HL-60 (cell line): ENCODE measurements at regions not wholly inside any gene's neighbourhood (a gene's known extent, or its start where the extent isn't known, plus 50 kb on each side); places are given as distances from the start of the nearest gene placed in this dataset.

Experiments
- DNase-seq, 2 experiments: peaks; one replicate each; pipeline ENCODE4 v3.0.0-alpha.2; 2010 to 2020; ENCODE audit warnings: low read depth in 1 of 2, low spot score in 1 of 2
- H3K27ac ChIP-seq: fragments of 250-450 bp; sonication (Bioruptor Pico); replicated peaks from 2 replicates; pipeline ENCODE4 v1.5.1; 2020; ENCODE audit warnings: mild to moderate bottlenecking, moderate library complexity
- H3K27me3 ChIP-seq: fragments of 250-450 bp; sonication (Bioruptor Pico); 2 replicates; pipeline ENCODE4 v1.5.1; 2021; ENCODE audit warnings: mild to moderate bottlenecking, moderate library complexity; ENCODE audit not compliant: insufficient read depth, poor library complexity, severe bottlenecking
- H3K4me3 ChIP-seq: replicated peaks from 2 replicates; pipeline ENCODE4 v1.5.1; 2011; ENCODE audit warnings: mild to moderate bottlenecking, control low read depth, low read length; ENCODE audit not compliant: insufficient read depth
- CTCF ChIP-seq: IDR thresholded peaks from one replicate; pipeline ENCODE4 v1.5.1; 2011; ENCODE audit warnings: low read length, control low read depth, inconsistent platforms; ENCODE audit not compliant: insufficient read depth
- GABPA ChIP-seq: IDR thresholded peaks from 2 replicates; pipeline ENCODE4 v1.6.1; 2012; ENCODE audit warnings: low read depth
- POLR2AphosphoS5 ChIP-seq: IDR thresholded peaks from 2 replicates; pipeline ENCODE4 v1.6.1; 2012; ENCODE audit warnings: low read depth
- REST ChIP-seq: IDR thresholded peaks from 2 replicates; pipeline ENCODE4 v1.6.1; 2012; ENCODE audit warnings: low read depth; ENCODE audit not compliant: insufficient replicate concordance
- SPI1 ChIP-seq: IDR thresholded peaks from 2 replicates; pipeline ENCODE4 v1.6.1; 2012; ENCODE audit warnings: low read depth, mild to moderate bottlenecking, borderline replicate concordance

DNA sequence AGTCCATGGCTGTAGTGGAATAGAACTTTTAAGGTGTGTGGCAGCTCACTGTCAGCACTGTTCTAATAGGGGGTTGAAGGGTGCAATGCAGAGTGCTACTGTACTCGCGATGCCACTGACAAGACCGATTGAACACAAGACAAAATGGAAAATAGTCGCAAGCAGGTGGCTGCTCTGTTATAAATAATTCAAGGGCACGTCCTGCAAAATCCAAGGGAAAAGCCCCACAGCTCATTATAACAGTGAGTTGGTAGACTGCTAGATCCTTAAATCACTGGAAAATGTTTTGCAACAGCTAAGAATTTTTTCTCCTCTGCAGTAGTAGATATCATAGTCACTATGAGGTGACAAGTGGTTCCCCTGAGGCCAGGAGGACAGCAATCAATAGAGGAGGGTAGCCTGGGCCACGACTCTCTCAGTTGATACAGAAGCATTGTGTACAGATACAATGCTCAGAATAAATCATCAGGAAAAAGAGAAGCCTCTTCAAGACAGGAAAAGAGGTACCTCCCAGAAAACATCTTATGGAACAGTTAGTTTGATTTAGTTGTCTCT, 926.3 kb downstream of the TLE4 start:
- no peak for DNase-seq
- no peak overlapping the region for H3K4me3 ChIP-seq
- no peak overlapping the region for H3K27ac ChIP-seq
- TF ChIP-seq POLR2AphosphoS5 = no peak
- TF ChIP-seq SPI1 = no peak
- TF ChIP-seq CTCF = no peak
- TF ChIP-seq REST = no peak
- no peak for TF ChIP-seq GABPA
- no peaks in the 10 kb centered on the region for H3K27me3 ChIP-seq

DNA sequence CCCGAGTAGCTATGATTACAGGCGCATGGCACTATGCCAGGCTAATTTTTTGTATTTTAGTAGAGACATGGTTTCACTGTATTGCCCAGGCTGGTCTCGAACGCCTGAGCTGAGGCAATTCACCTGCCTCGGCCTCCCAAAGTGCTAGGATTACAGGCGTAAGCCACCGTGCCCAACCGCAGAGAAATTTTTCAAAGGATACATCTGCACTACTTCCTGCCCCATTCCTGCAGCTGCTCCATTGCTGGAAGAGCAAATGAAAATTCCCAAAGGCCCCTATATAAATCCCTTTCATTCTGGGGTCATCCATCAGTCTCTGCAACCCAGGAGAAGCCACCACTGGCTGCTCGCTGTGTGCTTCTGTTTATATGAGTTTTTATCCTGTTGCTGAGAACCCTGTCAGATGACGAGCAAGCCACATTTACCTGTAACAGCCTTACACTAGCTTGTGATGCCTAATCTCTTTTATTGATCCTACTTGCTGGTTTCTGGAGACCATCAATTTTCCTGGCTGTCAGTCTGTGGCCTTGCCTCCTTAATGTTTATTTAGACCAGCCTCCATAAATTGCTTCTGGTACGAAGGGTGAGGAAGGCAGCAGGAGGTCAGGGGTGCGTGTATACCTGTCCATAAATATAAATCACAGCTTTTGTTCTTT, 925.3 kb downstream of the TLE4 start:
- Histone ChIP-seq H3K4me3 (no peak overlapping the region), H3K27me3 (no peaks in the 10 kb centered on the region), H3K27ac (no peak overlapping the region)
- TF ChIP-seq POLR2AphosphoS5 (no peak), CTCF (no peak), REST (no peak), SPI1 (no peak), GABPA (no peak)
- no peak for DNase-seq

DNA sequence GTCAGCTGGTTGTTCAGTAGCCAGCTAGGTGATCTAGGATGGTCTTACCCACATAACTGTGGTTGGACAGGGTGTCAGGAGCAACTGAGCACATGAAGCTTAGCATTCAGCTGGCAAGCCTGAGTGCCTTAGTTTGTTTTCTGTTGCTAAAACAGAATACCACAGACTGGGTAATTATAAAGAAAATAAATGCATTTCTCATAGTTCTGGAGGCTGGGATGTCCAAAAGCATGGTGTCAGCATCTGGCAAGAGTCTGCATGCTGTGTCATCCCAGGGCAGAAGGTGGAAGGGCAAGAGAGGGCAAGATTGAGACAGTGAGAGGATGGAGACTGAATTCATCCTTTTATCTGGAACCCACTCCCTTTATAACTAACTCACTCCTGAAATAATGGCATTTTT, 921.5 kb downstream of the TLE4 start:
- Histone ChIP-seq H3K27ac (no peak overlapping the region), H3K4me3 (no peak overlapping the region), H3K27me3 (no peaks in the 10 kb centered on the region)
- TF ChIP-seq REST = no peak
- no peak for TF ChIP-seq SPI1
- TF ChIP-seq POLR2AphosphoS5 = no peak
- no peak for TF ChIP-seq CTCF
- no peak for TF ChIP-seq GABPA
- DNase-seq = no peak
